Stimulated activated CD8-positive, alpha-beta memory T cell treated with anti-CD3 and anti-CD28 coated beads, Interleukin-12 subunit alpha, Interleukin-12 subunit beta, amount 100 ng/mL, for 24 hours (primary cell): ENCODE measurements at regions not wholly inside any gene's neighbourhood (a gene's known extent, or its start where the extent isn't known, plus 50 kb on each side); places are given as distances from the start of the nearest gene placed in this dataset.
"Not testable (repeated sequence)": the region's sequence is repeated elsewhere in the genome, so short reads cannot be mapped to it uniquely, and the experiment has no call there.

Experiments used
- DNase-seq: peaks from one replicate; pipeline ENCODE4 v3.0.0-alpha.2; 2020; ENCODE audit errors: extremely low read depth

DNA sequence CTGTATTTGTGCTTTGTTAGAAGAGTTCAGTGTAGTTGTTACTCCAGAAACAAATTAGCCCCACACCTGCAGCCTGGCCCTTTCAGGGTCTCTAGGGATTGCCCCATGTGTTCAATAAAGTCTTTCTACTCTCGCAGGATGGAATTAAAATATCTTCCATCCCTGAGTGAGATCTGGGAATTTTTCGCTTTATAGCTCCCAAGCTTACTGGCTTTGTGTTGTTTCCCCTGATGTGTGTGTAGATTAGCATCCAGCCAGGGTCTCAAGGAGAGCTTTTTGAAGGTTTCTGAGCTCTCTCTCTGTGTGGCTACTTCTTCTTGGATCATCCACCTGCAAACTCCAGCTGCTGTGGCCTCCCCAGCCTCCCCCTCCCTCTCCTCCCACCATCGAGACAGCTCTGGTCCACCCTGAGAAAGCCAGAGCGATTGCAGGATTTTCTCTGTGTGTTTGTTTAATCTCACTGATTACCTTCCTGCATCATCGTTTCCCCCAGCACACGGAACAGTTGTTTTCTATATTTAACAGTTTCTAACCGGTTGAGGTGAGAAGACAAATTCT, 553.5 kb downstream of the TBC1D22A start:
- DNase-seq, result no peak

DNA sequence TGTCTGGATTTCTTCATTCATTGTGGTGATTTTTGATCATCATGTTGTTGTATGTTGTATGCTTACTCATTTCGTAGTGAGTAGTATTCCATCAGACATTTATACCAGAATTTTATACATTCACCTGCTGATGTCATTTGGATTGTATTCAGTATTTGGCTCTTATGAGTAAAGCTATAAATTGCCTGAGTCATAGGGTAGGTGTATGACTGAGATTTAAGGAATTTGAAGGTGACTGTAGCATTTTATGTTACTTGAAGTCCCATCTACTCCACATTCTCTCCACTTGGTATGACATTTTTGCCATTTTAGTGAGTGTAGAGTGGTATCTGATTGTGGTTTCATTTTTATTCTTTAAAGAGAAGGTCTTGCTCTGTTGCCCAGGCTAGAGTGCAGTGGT, 548.2 kb downstream of the TBC1D22A start:
- no peak for DNase-seq

DNA sequence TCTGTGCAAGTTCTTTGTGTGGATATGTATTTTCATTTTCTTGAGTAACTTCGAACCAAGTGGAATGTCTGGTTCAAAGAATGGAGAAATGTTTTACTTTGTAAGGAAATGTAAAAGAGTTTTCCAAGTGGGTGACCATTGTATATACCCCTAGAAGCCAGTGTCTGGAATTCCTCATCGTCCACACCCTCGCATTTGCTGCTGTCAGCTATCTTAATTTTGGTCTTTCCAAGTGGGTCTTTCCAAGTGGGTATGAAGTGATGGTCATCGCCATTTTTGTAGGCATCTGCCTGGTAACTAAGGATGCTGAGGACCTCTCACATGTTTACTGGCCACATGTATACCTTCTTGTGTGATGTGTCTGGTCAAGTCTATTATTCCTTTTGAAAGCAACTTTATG, 547.5 kb downstream of the TBC1D22A start:
- DNase-seq, result no peak

DNA sequence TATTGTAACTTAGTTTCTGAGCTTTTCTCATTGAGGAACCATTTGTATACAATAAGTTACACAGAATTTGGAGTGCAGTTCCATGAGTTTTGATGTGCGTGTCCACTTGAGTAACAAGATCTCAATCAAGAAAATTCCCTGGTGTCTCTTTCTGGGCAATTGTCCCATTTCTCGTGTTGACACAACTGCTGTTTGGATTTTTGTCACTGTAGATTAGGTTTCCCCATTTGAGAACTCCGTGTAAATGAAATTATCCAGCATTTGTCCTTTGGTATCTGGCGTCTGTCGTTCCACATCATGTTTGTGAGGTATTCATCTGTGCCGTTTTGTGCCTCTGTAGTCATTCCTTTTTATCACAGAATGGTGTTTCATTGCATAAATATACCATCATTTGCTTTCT, 547.0 kb downstream of the TBC1D22A start:
- no peak for DNase-seq

GRCh38 chr22:47308886-47309285, 546.4 kb downstream of the TBC1D22A start:
- DNase-seq, result no peak

DNA sequence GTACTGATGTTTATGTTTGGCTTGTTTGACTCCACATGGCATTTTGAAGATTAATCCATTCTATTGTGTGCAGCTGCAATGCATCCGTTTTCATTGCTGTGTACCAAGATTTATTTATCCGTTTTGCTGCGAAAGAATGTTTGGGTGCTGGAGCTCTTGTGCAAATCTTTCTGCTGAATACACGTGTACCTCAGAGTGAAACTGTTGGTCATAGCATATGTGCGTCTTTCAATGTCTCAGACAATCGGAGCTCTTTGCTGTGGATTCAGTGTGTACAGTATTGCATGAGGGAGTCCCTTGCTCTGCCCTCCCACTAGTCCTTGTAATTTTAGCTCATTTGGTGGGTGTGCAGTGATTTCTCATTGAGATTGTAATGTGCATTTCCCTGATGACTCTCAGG, 545.4 kb downstream of the TBC1D22A start:
- no peak for DNase-seq

DNA sequence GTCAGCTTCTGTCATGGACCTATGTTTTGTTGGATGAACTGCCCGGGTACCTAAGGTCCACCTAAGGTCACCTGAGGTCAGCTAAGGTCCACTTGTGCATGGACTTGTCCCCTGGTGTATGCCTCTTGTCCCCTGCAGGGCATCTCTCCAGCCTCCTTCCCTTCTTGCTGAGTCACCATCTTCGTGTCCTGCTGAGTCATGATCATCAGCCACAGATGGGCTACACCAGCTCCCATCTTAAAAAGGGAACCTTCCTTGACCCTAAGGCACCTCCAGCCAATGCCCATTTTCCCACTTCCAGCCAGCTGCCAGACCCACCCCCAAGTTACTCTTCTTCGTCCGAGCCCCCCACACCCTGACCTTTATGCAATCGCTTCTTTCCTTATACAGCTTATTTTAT, 544.9 kb downstream of the TBC1D22A start:
- DNase-seq, result no peak

- no peak for DNase-seq
These were observed 542.4 kb downstream of the TBC1D22A start for GRCh38 chr22:47304854-47305253.

GRCh38 chr22:47304191-47304831, 541.9 kb downstream of the TBC1D22A start:
- no peak for DNase-seq

- DNase-seq, result no peak
These were observed 540.9 kb downstream of the TBC1D22A start for GRCh38 chr22:47303161-47303890.

- not testable (repeated sequence) for DNase-seq
These were observed 540.1 kb downstream of the TBC1D22A start for GRCh38 chr22:47302587-47302986.

GRCh38 chr22:47301820-47302475, 539.5 kb downstream of the TBC1D22A start:
- no peak for DNase-seq

GRCh38 chr22:47300698-47301405, 538.4 kb downstream of the TBC1D22A start:
- no peak for DNase-seq

DNA sequence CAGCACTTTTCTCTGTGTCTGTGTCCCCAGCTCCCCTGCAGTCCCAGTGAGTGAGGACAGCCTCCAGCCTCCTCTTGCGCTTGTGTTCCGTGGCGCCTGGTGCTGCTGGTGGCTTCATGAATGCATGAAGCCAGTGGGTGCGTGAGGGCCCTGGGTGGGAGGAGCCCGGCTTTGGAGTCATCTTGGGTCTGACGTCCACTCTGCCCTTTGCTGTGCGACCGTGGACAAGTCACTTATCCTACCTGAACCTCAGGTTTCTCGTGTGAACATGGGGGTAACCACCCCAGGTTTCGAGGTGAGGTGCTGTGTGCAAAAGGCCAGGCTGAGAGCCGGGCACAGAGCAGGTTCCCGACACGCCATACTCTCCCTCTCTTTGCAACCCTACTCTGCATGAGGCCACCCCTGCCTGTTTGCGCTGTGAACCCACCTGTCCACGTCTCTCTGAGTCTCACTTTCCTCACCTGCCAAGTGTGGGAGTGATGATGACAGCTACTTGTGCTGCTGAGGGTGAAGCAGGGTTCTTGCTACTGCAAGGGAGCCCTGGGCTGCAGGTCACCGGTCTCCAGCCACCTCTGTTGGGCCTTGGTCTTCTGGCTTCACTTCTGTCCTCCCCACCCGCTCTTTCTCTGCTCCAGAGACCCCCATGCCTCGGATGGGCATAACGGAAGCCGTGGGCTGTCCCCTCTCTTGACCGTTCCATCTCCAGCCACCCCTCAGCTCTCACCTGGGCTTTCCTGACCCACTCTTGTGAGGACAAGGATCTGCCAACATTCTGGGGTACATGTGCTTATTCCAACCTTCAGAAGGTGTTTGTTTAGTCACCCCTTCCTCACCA, 537.6 kb downstream of the TBC1D22A start:
- DNase-seq, result no peak

GRCh38 chr22:47299211-47299862, 536.9 kb downstream of the TBC1D22A start:
- DNase-seq, result no peak

GRCh38 chr22:47298017-47298785, 535.8 kb downstream of the TBC1D22A start:
- DNase-seq, result no peak

- no peak for DNase-seq
These were observed 535.0 kb downstream of the TBC1D22A start for GRCh38 chr22:47297261-47298016.

DNA sequence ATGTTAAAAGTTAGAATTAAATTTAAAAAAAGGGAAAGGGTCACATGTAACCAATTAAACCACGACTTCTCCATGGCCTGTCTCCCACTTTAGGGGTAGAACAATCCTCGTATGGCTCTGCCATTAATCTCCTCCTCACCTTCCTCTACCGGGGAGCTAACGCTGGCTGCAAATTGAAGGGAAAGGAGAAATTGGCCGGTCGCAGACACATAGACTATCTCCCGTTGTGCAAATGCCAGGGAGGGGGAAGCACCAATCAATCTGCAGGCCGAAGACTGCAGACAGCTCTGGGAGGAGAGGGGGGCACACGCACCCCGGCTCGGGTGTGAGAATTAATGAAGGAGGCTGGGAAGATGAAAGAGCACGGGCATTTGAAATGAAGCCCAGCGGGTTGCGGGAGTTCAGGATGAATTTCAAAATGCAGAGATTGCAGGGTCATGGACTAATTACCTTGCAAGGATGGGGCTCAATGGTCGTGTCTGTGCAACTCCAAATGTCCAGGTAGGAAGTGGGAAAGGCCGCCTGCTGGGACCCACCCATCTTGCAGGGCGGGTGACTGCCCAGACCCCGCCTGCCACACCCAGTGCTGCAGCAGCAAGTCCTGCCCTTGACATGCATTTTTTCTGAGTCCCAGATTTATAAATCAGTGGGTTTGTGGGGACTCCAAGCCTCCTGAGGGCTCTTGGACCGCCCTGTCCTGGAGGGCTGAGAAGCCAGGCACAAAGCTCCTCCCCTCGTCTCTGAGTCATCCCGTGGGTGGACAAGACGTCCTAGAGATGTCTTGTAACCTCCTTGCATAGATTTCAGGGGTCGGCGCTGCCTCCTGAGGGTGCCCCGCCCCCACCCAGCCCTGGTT, 534.2 kb downstream of the TBC1D22A start:
- DNase-seq, result no peak
